Caco-2 (cell line): ENCODE measurements at regions not wholly inside any gene's neighbourhood (a gene's known extent, or its start where the extent isn't known, plus 50 kb on each side); places are given as distances from the start of the nearest gene placed in this dataset.

Experiments
- BruUV-seq: library from RNA; stranded (reverse); fragments of 400-500 nt; replicated peaks from 2 replicates; lab custom pipeline; 2021; lab: Mats Ljungman, UMichigan
- CTCF ChIA-PET: fragments of 300-600 bp; sonication (Branson Sonifier 250); formaldehyde crosslinking; loops from one replicate; lab custom pipeline; 2022; ENCODE audit warnings: antibody characterized with exemption; lab: Charles Lee
- POLR2A ChIA-PET: fragments of 300-600 bp; sonication (Branson Sonifier 250); formaldehyde crosslinking; loops from one replicate; lab custom pipeline; 2022; ENCODE audit warnings: antibody characterized with exemption; lab: Charles Lee
- DNase-seq, 2 experiments: peaks; one replicate each; pipeline versions ENCODE4 v3.0.0 to v3.0.0-alpha.2; 2020 to 2022
- H3K27me3 ChIP-seq: replicated peaks from 2 replicates; pipeline ENCODE4 v1.6.0; 2011; ENCODE audit warnings: low read length; ENCODE audit not compliant: control insufficient read depth, insufficient read depth
- H3K36me3 ChIP-seq: 2 replicates; pipeline ENCODE4 v1.5.1; 2011; ENCODE audit warnings: low read length; ENCODE audit not compliant: control insufficient read depth, insufficient read depth
- H3K4me1 ChIP-seq: fragments of 250-450 bp; sonication (Bioruptor Pico); 2 replicates; pipeline ENCODE4 v1.5.1; 2020; ENCODE audit warnings: mild to moderate bottlenecking
- H3K4me3 ChIP-seq: 2 replicates; pipeline ENCODE4 v1.5.1; 2011; ENCODE audit warnings: low read depth, mild to moderate bottlenecking, control low read depth, low read length
- H3K9me3 ChIP-seq: fragments of 250-450 bp; sonication (Bioruptor Pico); 2 replicates; pipeline ENCODE4 v1.5.1; 2020; ENCODE audit warnings: mild to moderate bottlenecking, moderate library complexity
- H3K27ac Mint-ChIP-seq: one replicate; pipeline ENCODE4 v1.8.0; 2022; ENCODE audit warnings: mixed read lengths; ENCODE audit not compliant: unreplicated experiment
- H3K27me3 Mint-ChIP-seq: one replicate; pipeline ENCODE4 v1.8.0; 2022; ENCODE audit warnings: mixed read lengths; ENCODE audit not compliant: insufficient read depth, unreplicated experiment
- H3K36me3 Mint-ChIP-seq: one replicate; pipeline ENCODE4 v1.8.0; 2022; ENCODE audit warnings: mild to moderate bottlenecking, mixed read lengths; ENCODE audit not compliant: insufficient read depth, unreplicated experiment
- H3K4me1 Mint-ChIP-seq: one replicate; pipeline ENCODE4 v1.8.0; 2022; ENCODE audit warnings: low read depth, mixed read lengths; ENCODE audit not compliant: unreplicated experiment
- H3K4me3 Mint-ChIP-seq: one replicate; pipeline ENCODE4 v1.8.0; 2022; ENCODE audit warnings: mild to moderate bottlenecking, moderate library complexity, mixed read lengths; ENCODE audit not compliant: unreplicated experiment
- H3K9me3 Mint-ChIP-seq: one replicate; pipeline ENCODE4 v1.8.0; 2022; ENCODE audit warnings: mixed read lengths; ENCODE audit not compliant: unreplicated experiment
- CTCF ChIP-seq, 2 experiments: fragments of 200-600 bp in 1 of 2; IDR thresholded peaks; 1 replicate in 1 of 2; 2 replicates in 1 of 2; pipeline versions ENCODE4 v1.5.1 to v1.8.0; 2011 to 2022; ENCODE audit warnings: antibody characterized with exemption in 1 of 2, control low read depth in 1 of 2, inconsistent platforms in 1 of 2, low read depth in 1 of 2, low read length in 1 of 2, mild to moderate bottlenecking in 1 of 2, moderate library complexity in 1 of 2; ENCODE audit not compliant: insufficient read depth in 1 of 2, severe bottlenecking in 1 of 2, unreplicated experiment in 1 of 2
- intact Hi-C: fragments of 100-400 bp; cut with micrococcal nuclease; formaldehyde crosslinking; loops from one replicate; pipeline ENCODE4 v1.10.0; 2022; ENCODE audit not compliant: unreplicated experiment

GRCh38 chr1:187641015-187641414 lies 812.3 kb downstream of the PLA2G4A start:
- Mint-ChIP-seq H3K4me3 (no peak overlapping the region), H3K27me3 (no peaks in the 10 kb centered on the region), H3K27ac (no peak overlapping the region), H3K9me3 (peaks cover 35% of the 10 kb centered on the region), H3K4me1 (no peaks in the 10 kb centered on the region), H3K36me3 (no peaks in the 10 kb centered on the region)
- no peak for DNase-seq
- ChIA-PET CTCF (no interaction called here), POLR2A (no interaction called here)
- Histone ChIP-seq H3K27me3 (no peaks in the 10 kb centered on the region), H3K36me3 (no peaks in the 10 kb centered on the region), H3K9me3 (no peaks in the 10 kb centered on the region), H3K4me1 (no peaks in the 10 kb centered on the region), H3K4me3 (no peak overlapping the region)
- no TSS peak for BruUV-seq
- TF ChIP-seq CTCF (IDR thresholded peaks at IDR 0.05; ENCODE audit: insufficient read depth in 1 of 2, low read depth in 1 of 2, low read length in 1 of 2, severe bottlenecking in 1 of 2, unreplicated experiment in 1 of 2): no peak
- intact Hi-C loops: no loop called here

- POLR2A ChIA-PET: no interaction called here
- Mint-ChIP-seq H3K4me1 (no peaks in the 10 kb centered on the region), H3K36me3 (no peaks in the 10 kb centered on the region), H3K4me3 (no peak overlapping the region), H3K27ac (no peak overlapping the region), H3K27me3 (no peaks in the 10 kb centered on the region), H3K9me3 (peaks cover 34% of the 10 kb centered on the region)
- DNase-seq: no peak
- H3K27me3 ChIP-seq: no peaks in the 10 kb centered on the region
- TF ChIP-seq CTCF (IDR thresholded peaks at IDR 0.05; ENCODE audit: insufficient read depth in 1 of 2, low read depth in 1 of 2, low read length in 1 of 2, severe bottlenecking in 1 of 2, unreplicated experiment in 1 of 2): no peak
- no peaks in the 10 kb centered on the region for H3K4me1 ChIP-seq
- CTCF ChIA-PET: no interaction called here
- H3K4me3 ChIP-seq: no peak overlapping the region
- intact Hi-C loops: no loop called here
- no peaks in the 10 kb centered on the region for H3K9me3 ChIP-seq
- BruUV-seq: no TSS peak
- H3K36me3 ChIP-seq: no peaks in the 10 kb centered on the region
Observed at GRCh38 chr1:187641463-187641862, 812.7 kb downstream of the PLA2G4A start.

GRCh38 chr1:187641907-187642306 lies 813.2 kb downstream of the PLA2G4A start:
- BruUV-seq: no TSS peak
- Histone ChIP-seq H3K9me3 (no peaks in the 10 kb centered on the region), H3K4me1 (no peaks in the 10 kb centered on the region), H3K27me3 (no peaks in the 10 kb centered on the region), H3K36me3 (no peaks in the 10 kb centered on the region), H3K4me3 (no peak overlapping the region)
- DNase-seq: no peak
- H3K36me3 Mint-ChIP-seq: no peaks in the 10 kb centered on the region
- no peaks in the 10 kb centered on the region for H3K27me3 Mint-ChIP-seq
- H3K4me1 Mint-ChIP-seq: no peaks in the 10 kb centered on the region
- H3K9me3 Mint-ChIP-seq: peaks cover 29% of the 10 kb centered on the region
- TF ChIP-seq CTCF (IDR thresholded peaks at IDR 0.05; ENCODE audit: insufficient read depth in 1 of 2, low read depth in 1 of 2, low read length in 1 of 2, severe bottlenecking in 1 of 2, unreplicated experiment in 1 of 2): no peak
- no peak overlapping the region for H3K4me3 Mint-ChIP-seq
- ChIA-PET CTCF (no interaction called here), POLR2A (no interaction called here)
- no peak overlapping the region for H3K27ac Mint-ChIP-seq
- intact Hi-C loops: no loop called here
